Naive thymus-derived CD4-positive, alpha-beta T cell (primary cell): ENCODE measurements at regions not wholly inside any gene's neighbourhood (a gene's known extent, or its start where the extent isn't known, plus 50 kb on each side); places are given as distances from the start of the nearest gene placed in this dataset.

Experiments
- ATAC-seq: fragments of 150-1000 bp; cut with Tn5 transposase; 2 replicates; pipeline ENCODE4 v1.10.0; 2021; ENCODE audit warnings: mild to moderate bottlenecking, moderate library complexity
- CTCF ChIA-PET: fragments of 350-600 bp; sonication (Branson Sonifier 250); formaldehyde crosslinking; loops from one replicate; lab custom pipeline; 2021; ENCODE audit warnings: antibody characterized with exemption; lab: Charles Lee
- POLR2A ChIA-PET: fragments of 350-600 bp; sonication (Branson Sonifier 250); formaldehyde crosslinking; loops from one replicate; lab custom pipeline; 2021; ENCODE audit warnings: antibody characterized with exemption, inconsistent platforms; lab: Charles Lee
- DNase-seq, 9 donors: peaks; one replicate each; pipeline versions ENCODE4 v3.0.0 to v3.0.0-alpha.2; 2020 to 2022; ENCODE audit warnings: mixed read lengths in 1 of 9
- H3K27ac ChIP-seq: one replicate; pipeline ENCODE4 v1.7.0; 2013; ENCODE audit warnings: mild to moderate bottlenecking, low read depth, low read length, moderate library complexity
- H3K27me3 ChIP-seq, 2 donors: one replicate each; pipeline ENCODE4 v1.7.0; 2013; ENCODE audit warnings: low read length in 2 of 2, mild to moderate bottlenecking in 2 of 2, moderate library complexity in 2 of 2; ENCODE audit not compliant: control insufficient read depth in 2 of 2, insufficient read depth in 2 of 2
- H3K36me3 ChIP-seq, 3 experiments: 1 replicate in 2 of 3; 2 replicates in 1 of 3; pipeline ENCODE4 v1.7.0; 2013; ENCODE audit warnings: low read length in 3 of 3, mild to moderate bottlenecking in 3 of 3, moderate library complexity in 1 of 3; ENCODE audit not compliant: insufficient read depth in 3 of 3, control insufficient read depth in 2 of 3
- H3K4me1 ChIP-seq, 2 donors: one replicate each; pipeline ENCODE4 v1.7.0; 2013; ENCODE audit warnings: low read length in 2 of 2, mild to moderate bottlenecking in 2 of 2, moderate library complexity in 1 of 2; ENCODE audit not compliant: control insufficient read depth in 2 of 2, insufficient read depth in 2 of 2
- H3K4me3 ChIP-seq: 2 replicates; pipeline ENCODE4 v1.7.0; 2013; ENCODE audit warnings: mild to moderate bottlenecking, low read length
- H3K9me3 ChIP-seq, 3 experiments: 1 replicate in 2 of 3; 2 replicates in 1 of 3; pipeline ENCODE4 v1.7.0; 2013; ENCODE audit warnings: low read length in 3 of 3; ENCODE audit not compliant: control insufficient read depth in 2 of 3
- H3K27ac Mint-ChIP-seq, 9 donors: one replicate each; pipeline ENCODE4 v1.8.0; 2020 to 2022; ENCODE audit warnings: mixed read lengths in 9 of 9, mild to moderate bottlenecking in 8 of 9, moderate library complexity in 5 of 9, inconsistent platforms in 2 of 9
- H3K27me3 Mint-ChIP-seq, 5 donors: one replicate each; pipeline ENCODE4 v1.8.0; 2021 to 2022; ENCODE audit warnings: mixed read lengths in 5 of 5, mild to moderate bottlenecking in 1 of 5
- H3K36me3 Mint-ChIP-seq, 5 donors: one replicate each; pipeline ENCODE4 v1.8.0; 2020 to 2022; ENCODE audit warnings: mixed read lengths in 5 of 5, mild to moderate bottlenecking in 3 of 5, inconsistent platforms in 1 of 5
- H3K4me1 Mint-ChIP-seq, 7 donors: one replicate each; pipeline ENCODE4 v1.8.0; 2020 to 2022; ENCODE audit warnings: mixed read lengths in 7 of 7, mild to moderate bottlenecking in 3 of 7, inconsistent platforms in 1 of 7
- H3K4me3 Mint-ChIP-seq, 10 donors: one replicate each; pipeline ENCODE4 v1.8.0; 2020 to 2022; ENCODE audit warnings: mild to moderate bottlenecking in 10 of 10, mixed read lengths in 10 of 10, moderate library complexity in 6 of 10, inconsistent platforms in 2 of 10
- H3K9me3 Mint-ChIP-seq, 11 donors: one replicate each; pipeline ENCODE4 v1.8.0; 2020 to 2022; ENCODE audit warnings: mixed read lengths in 11 of 11, mild to moderate bottlenecking in 4 of 11, inconsistent platforms in 1 of 11, moderate library complexity in 1 of 11
- intact Hi-C, 2 donors: fragments of 100-400 bp; cut with micrococcal nuclease; formaldehyde crosslinking; loops; one replicate each; pipeline ENCODE4 v1.15.1; 2023

- CTCF ChIA-PET: no interaction called here
- DNase-seq (no peak), ATAC-seq (no peak)
- H3K27ac Mint-ChIP-seq: no peak overlapping the region
- H3K4me3 ChIP-seq: no peak overlapping the region
- no peaks in the 10 kb centered on the region for H3K36me3 Mint-ChIP-seq
- no peaks in the 10 kb centered on the region for H3K9me3 ChIP-seq
- no peaks in the 10 kb centered on the region for H3K27me3 ChIP-seq
- peaks cover 0 to 12% (median 8%) of the 10 kb centered on the region in 5 donors for H3K27me3 Mint-ChIP-seq
- POLR2A ChIA-PET: interaction anchor here (0.7 kb wide), 1 partner anchor 222 kb away, joined by 3 read pairs; no protein-coding TSS in a partner anchor
- H3K9me3 Mint-ChIP-seq: peaks cover 4 to 16% (median 7%) of the 10 kb centered on the region in 11 donors
- no peak overlapping the region for H3K4me3 Mint-ChIP-seq
- no peaks in the 10 kb centered on the region for H3K36me3 ChIP-seq
- H3K4me1 Mint-ChIP-seq: no peaks in the 10 kb centered on the region
- no peaks in the 10 kb centered on the region for H3K4me1 ChIP-seq
- no peak overlapping the region for H3K27ac ChIP-seq
- intact Hi-C loops: no loop called here
Measured at GRCh38 chr19:30319411-30319810, 52.8 kb upstream of the ZNF536 start.

- POLR2A ChIA-PET: no interaction called here
- Mint-ChIP-seq H3K27me3 (peaks cover 0 to 13% (median 8%) of the 10 kb centered on the region in 5 donors), H3K4me3 (no peak overlapping the region), H3K36me3 (no peaks in the 10 kb centered on the region), H3K27ac (no peak overlapping the region), H3K4me1 (no peaks in the 10 kb centered on the region), H3K9me3 (peaks cover 4 to 15% (median 7%) of the 10 kb centered on the region in 11 donors)
- no peak overlapping the region for H3K4me3 ChIP-seq
- H3K9me3 ChIP-seq: no peaks in the 10 kb centered on the region
- no peaks in the 10 kb centered on the region for H3K4me1 ChIP-seq
- no peak overlapping the region for H3K27ac ChIP-seq
- ATAC-seq (no peak), DNase-seq (no peak)
- H3K36me3 ChIP-seq: no peaks in the 10 kb centered on the region
- intact Hi-C loops: no loop called here
- no peaks in the 10 kb centered on the region for H3K27me3 ChIP-seq
- CTCF ChIA-PET: no interaction called here
Measured at GRCh38 chr19:30319876-30320275, 52.3 kb upstream of the ZNF536 start.

GRCh38 chr19:30320466-30320865 lies 51.7 kb upstream of the ZNF536 start:
- intact Hi-C loops: no loop called here
- no peak overlapping the region for H3K4me3 Mint-ChIP-seq
- CTCF ChIA-PET: no interaction called here
- peaks cover 0 to 10% (median 5%) of the 10 kb centered on the region in 11 donors for H3K9me3 Mint-ChIP-seq
- Histone ChIP-seq H3K9me3 (no peaks in the 10 kb centered on the region), H3K4me1 (no peaks in the 10 kb centered on the region), H3K27ac (no peak overlapping the region), H3K27me3 (no peaks in the 10 kb centered on the region), H3K4me3 (no peak overlapping the region), H3K36me3 (no peaks in the 10 kb centered on the region)
- peaks cover 0 to 12% (median 8%) of the 10 kb centered on the region in 5 donors for H3K27me3 Mint-ChIP-seq
- no peak overlapping the region for H3K27ac Mint-ChIP-seq
- ATAC-seq: no peak
- no peaks in the 10 kb centered on the region for H3K4me1 Mint-ChIP-seq
- POLR2A ChIA-PET: no interaction called here
- no peaks in the 10 kb centered on the region for H3K36me3 Mint-ChIP-seq
- DNase-seq: no peak

- intact Hi-C loops: no loop called here
- ChIA-PET POLR2A (no interaction called here), CTCF (no interaction called here)
- Mint-ChIP-seq H3K27me3 (peaks cover 0 to 12% (median 8%) of the 10 kb centered on the region in 5 donors), H3K9me3 (peaks cover 0 to 8% (median 4%) of the 10 kb centered on the region in 11 donors), H3K4me3 (no peak overlapping the region), H3K36me3 (no peaks in the 10 kb centered on the region), H3K27ac (no peak overlapping the region), H3K4me1 (no peaks in the 10 kb centered on the region)
- Histone ChIP-seq H3K36me3 (no peaks in the 10 kb centered on the region), H3K27ac (no peak overlapping the region), H3K27me3 (no peaks in the 10 kb centered on the region), H3K4me1 (no peaks in the 10 kb centered on the region), H3K4me3 (no peak overlapping the region), H3K9me3 (no peaks in the 10 kb centered on the region)
- ATAC-seq (no peak), DNase-seq (no peak)
Measured at GRCh38 chr19:30320916-30321315, 51.3 kb upstream of the ZNF536 start.
